ENCODE measurements at regions not wholly inside any gene's neighbourhood (a gene's known extent, or its start where the extent isn't known, plus 50 kb on each side); places are given as distances from the start of the nearest gene placed in this dataset.

DNA sequence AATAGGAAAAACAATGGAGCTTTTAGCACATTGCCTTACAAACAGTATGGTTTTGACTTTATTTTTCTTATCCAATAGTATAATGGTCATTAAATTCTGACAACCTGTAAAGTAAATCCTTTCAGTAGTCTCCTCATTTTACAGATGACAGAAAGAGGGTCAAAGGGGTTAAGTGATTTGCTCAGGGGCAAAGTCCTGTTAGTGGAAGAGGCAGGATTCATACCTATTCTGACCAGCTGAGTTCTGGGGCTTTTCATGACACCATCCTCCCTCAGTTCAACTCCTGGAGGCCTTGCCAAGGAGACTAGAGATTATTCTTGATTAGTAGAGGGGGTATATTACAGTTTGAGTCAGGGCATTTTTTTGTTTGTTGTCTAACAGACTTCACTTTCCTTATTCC is 278.7 kb upstream of the DUSP10 start:
- TF ChIP-seq EP300 (IDR thresholded peaks at IDR 0.05; ENCODE audit: borderline replicate concordance in 1 of 2, low read depth in 2 of 2, low read length in 2 of 2) (no peak), CEBPB (IDR thresholded peaks at IDR 0.05; ENCODE audit: low read depth, low read length) (no peak), SIN3A (conservative IDR thresholded peaks at IDR 0.05 in 1 of 2, IDR thresholded peaks at IDR 0.05 in 1 of 2; ENCODE audit: low read depth in 1 of 2, low read length in 2 of 2) (no peak), POLR2A (IDR thresholded peaks at IDR 0.05; ENCODE audit: control extremely low read depth in 1 of 2, low read depth in 2 of 2, low read length in 2 of 2) (no peak), EZH2 (IDR thresholded peaks at IDR 0.05; ENCODE audit: low read depth, low read length, severe bottlenecking) (no peak), POLR2AphosphoS5 (IDR thresholded peaks at IDR 0.05; ENCODE audit: low read depth, low read length) (no peak), SIX5 (IDR thresholded peaks at IDR 0.05; ENCODE audit: low read depth, low read length) (no peak), RBBP5 (IDR thresholded peaks at IDR 0.05; ENCODE audit: borderline replicate concordance, low read depth, low read length) (no peak), BRCA1 (IDR thresholded peaks at IDR 0.05; ENCODE audit: low read depth, low read length) (no peak)
- TF ChIP-seq, protein P1, sequence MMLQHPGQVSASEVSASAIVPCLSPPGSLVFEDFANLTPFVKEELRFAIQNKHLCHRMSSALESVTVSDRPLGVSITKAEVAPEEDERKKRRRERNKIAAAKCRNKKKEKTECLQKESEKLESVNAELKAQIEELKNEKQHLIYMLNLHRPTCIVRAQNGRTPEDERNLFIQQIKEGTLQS (IDR thresholded peaks at IDR 0.05; ENCODE audit: insufficient read depth, low read depth, low read length) = no peak
- TF ChIP-seq, protein P2, sequence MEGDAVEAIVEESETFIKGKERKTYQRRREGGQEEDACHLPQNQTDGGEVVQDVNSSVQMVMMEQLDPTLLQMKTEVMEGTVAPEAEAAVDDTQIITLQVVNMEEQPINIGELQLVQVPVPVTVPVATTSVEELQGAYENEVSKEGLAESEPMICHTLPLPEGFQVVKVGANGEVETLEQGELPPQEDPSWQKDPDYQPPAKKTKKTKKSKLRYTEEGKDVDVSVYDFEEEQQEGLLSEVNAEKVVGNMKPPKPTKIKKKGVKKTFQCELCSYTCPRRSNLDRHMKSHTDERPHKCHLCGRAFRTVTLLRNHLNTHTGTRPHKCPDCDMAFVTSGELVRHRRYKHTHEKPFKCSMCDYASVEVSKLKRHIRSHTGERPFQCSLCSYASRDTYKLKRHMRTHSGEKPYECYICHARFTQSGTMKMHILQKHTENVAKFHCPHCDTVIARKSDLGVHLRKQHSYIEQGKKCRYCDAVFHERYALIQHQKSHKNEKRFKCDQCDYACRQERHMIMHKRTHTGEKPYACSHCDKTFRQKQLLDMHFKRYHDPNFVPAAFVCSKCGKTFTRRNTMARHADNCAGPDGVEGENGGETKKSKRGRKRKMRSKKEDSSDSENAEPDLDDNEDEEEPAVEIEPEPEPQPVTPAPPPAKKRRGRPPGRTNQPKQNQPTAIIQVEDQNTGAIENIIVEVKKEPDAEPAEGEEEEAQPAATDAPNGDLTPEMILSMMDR (IDR thresholded peaks at IDR 0.05; ENCODE audit: control extremely low read depth in 1 of 3, insufficient read depth in 1 of 3, low read depth in 1 of 3, low read length in 3 of 3) = no peak

All from H1 (cell line).